HG02588 (cell line): ENCODE measurements at regions not wholly inside any gene's neighbourhood (a gene's known extent, or its start where the extent isn't known, plus 50 kb on each side); places are given as distances from the start of the nearest gene placed in this dataset.

ENCODE experiments used
- ATAC-seq: cut with Tn5 transposase; IDR thresholded peaks from one replicate; pipeline ENCODE4 v1.9.1; 2021; ENCODE audit warnings: mild to moderate bottlenecking, moderate library complexity; ENCODE audit not compliant: unreplicated experiment

GRCh38 chr18:39805218-39805617, 2149.8 kb upstream of the PIK3C3 start:
- no peak for ATAC-seq

- no peak for ATAC-seq
These were observed 2152.3 kb upstream of the PIK3C3 start for GRCh38 chr18:39802648-39803229.

DNA sequence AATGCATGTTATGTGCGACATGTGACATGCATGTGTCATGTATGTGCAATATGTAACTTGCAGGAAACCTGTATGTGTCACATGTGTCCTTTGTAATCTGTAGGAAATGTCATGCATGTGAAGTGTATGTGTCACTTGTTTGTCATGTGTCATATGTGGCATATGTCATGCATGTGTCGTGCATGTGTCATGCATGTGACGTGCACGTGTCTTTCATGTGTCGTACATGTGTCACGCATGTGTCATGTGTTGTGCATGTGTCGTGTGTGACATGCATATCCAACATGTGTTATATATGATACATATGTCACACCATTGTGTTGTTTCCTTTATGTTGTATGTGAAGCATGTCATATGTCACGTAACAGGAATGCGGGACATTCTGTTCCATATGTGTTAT, 2153.2 kb upstream of the PIK3C3 start:
- ATAC-seq: no peak

DNA sequence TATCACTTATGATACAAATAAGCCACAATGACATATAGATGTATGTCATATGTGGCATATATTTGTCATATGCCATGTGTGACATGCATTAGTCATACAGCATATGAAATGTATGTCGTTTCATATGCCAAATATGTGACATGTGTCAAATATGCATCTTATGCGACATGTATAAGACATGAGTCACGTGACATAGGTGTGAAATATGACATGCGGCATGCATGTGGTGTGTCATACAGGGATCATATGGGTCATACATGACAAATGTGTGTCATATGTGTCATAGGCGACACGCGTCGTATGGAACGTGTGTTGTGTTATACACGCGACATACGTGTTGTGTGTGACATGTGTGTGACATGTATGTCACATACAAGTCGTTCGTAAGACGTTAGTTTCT, 2154.0 kb upstream of the PIK3C3 start:
- no peak for ATAC-seq

- ATAC-seq: no peak
These were observed 2156.0 kb upstream of the PIK3C3 start for GRCh38 chr18:39799006-39799405.

DNA sequence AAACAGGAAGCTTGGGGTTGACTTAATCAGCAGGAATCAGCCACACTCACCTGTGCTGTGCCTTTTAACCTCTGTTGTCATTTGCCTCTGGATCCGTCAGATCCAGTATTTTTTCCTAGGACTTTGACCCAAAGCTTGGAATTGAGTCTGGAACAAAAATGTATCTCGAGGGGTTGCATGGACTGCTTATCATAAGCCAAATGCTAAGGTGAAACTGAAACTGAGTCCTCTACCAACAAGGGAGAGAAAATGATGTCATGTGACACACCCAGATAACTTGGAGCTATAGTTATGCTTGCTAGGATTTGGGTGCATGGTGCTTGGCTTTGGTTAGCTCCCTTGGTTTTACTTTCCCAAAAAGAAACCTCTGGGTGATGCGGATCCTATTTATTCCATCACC, 2158.6 kb upstream of the PIK3C3 start:
- ATAC-seq: no peak

DNA sequence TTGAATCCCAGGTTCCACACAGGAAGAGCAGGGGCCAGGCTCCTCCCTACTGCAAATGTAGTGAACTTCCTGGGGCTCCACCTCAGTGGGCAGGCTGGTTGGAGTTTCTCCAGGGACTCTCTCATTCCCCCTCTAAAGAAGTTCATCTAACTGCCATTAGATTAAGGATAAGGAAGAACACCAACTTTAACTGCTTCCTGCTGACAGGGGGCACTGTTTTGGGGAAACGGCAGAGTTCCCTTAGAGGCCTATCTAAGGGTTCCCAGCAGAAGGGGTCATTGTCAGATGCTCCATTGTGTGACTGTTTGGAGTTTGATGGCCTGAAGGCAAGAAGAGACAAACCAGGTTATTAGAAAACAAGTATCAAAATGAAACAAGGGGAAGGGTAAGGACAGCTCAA, 2159.7 kb upstream of the PIK3C3 start:
- no peak for ATAC-seq

- ATAC-seq: no peak
These were observed 2161.4 kb upstream of the PIK3C3 start for GRCh38 chr18:39793609-39794008.

GRCh38 chr18:39788383-39788782, 2166.7 kb upstream of the PIK3C3 start:
- ATAC-seq: no peak

DNA sequence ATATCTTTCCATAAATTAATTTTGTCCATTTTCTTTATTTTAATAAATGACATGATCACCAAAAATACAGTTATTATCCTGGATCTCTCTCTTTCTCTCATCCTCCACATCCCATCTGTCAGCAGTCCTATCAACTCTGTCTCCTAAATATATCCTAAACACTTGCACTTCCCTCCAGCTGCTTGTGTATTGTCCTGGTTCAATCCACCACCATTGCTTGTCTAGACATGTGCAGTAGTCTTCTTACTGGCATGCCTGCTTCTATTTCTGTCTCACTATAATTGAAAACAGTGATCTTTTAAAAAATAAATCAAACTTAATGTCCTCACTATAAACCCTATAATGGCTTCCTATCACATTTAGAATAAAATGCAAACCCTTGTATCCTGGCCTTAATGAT, 2168.6 kb upstream of the PIK3C3 start:
- ATAC-seq: no peak

- no peak for ATAC-seq
These were observed 2170.5 kb upstream of the PIK3C3 start for GRCh38 chr18:39784541-39784940.

DNA sequence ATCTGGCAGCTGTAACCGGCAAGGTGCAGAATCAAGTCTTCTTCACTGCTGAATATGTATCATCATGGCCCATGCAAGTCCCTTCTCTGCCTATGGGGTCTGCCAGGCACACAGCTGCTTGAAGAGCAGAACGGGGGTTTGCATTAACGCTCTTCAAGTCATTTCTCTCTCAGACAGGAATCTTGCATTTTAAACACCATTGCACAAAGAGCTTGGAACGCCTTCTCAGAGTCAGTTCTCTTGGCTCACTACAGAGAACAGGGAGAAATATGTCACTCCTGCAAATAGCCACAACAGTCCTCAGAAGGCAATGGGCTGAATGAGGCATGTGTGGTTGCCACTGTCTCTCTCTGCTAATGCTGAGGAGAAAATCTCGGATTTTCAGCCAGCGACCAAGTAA, 2173.5 kb upstream of the PIK3C3 start:
- no peak for ATAC-seq

- ATAC-seq: no peak
These were observed 2174.3 kb upstream of the PIK3C3 start for GRCh38 chr18:39780774-39781173.

- no peak for ATAC-seq
These were observed 2175.1 kb upstream of the PIK3C3 start for GRCh38 chr18:39779926-39780325.

- ATAC-seq: no peak
These were observed 2178.3 kb upstream of the PIK3C3 start for GRCh38 chr18:39776766-39777165.

- ATAC-seq: no peak
These were observed 2180.0 kb upstream of the PIK3C3 start for GRCh38 chr18:39774957-39775598.

GRCh38 chr18:39773646-39774045, 2181.4 kb upstream of the PIK3C3 start:
- no peak for ATAC-seq

DNA sequence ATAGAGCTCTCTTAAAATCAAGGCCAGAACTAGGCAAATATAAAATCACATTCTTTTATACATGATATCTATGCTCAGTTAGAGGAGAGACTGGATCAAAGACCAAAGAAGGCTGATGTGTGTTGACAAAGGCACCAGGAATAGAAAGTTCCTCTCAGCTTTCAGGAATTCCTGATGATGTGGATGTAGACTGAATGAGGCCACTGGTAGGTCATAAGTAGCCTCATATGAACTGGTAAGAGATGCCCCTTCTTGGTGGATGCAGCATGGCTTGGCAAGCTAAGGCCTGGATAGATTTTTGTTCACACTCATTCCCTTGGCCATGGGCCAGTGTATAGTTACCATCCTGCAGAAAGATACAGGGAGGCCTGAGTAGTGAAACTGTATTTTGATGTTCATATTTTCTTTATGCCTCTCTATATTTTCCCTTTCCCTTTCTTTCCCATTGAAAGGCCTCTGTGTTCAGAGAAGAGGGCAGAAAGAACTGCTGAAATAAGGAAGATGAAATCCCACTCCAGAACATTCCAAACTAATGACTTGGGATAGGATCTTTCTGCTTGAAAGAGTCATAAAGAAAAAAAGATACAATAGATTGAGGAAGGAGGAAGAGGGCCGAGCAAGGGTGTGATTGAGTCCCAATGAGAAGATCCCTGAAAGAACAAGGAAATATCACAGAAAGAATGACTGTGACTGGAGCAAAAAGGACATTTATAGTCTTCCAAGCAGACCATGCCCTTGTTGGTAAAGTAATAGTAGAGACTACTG, 2182.7 kb upstream of the PIK3C3 start:
- no peak for ATAC-seq

- no peak for ATAC-seq
These were observed 2184.6 kb upstream of the PIK3C3 start for GRCh38 chr18:39770399-39770798.

DNA sequence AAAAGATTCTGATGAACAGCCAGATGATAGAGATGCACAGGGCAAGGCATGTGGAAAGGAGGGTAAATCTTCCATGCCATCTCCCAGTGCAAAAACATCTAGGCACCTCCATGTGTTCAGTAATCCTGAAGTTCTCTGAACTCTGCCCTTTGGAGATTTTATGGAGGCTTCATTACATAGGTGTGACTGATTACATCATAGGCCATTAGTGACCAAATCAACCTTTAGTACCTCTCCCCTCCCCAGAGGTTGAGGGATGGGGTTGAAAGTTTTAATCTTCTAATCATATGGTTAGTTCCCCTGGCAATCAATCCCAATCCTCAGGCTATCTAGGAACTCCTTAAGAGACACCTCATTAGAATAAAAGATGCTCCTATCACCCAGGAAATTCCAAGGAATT, 2190.2 kb upstream of the PIK3C3 start:
- no peak for ATAC-seq

- no peak for ATAC-seq
These were observed 2193.8 kb upstream of the PIK3C3 start for GRCh38 chr18:39761273-39761672.

- ATAC-seq: no peak
These were observed 2194.3 kb upstream of the CELF4 start for GRCh38 chr18:39759926-39760325.
